HG02938 (cell line): ENCODE measurements at regions not wholly inside any gene's neighbourhood (a gene's known extent, or its start where the extent isn't known, plus 50 kb on each side); places are given as distances from the start of the nearest gene placed in this dataset.

Experiments
- ATAC-seq: cut with Tn5 transposase; IDR thresholded peaks from one replicate; pipeline ENCODE4 v1.9.1; 2021; ENCODE audit warnings: mild to moderate bottlenecking, moderate library complexity; ENCODE audit not compliant: unreplicated experiment

DNA sequence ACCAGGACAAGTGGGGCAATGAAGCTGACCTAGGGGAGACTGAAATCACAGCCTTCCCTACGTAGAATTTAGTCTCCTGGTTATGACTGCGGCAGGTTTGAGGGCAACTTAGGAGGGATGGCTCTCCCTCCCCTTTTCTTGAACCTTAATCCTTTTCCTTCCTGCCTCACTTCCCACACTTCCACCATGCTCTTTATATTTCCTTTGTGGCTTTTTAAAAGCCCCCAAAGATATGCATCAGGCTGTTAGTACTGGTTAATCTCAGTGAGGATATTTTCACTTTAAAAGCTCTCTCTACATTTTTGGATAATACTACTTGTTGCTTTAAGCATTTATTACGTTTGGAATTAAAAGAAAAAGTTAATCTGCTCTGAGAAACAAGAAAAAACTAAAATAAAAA, 339.2 kb downstream of the SOX2 start:
- ATAC-seq: no peak

- ATAC-seq: no peak
These were observed 340.6 kb downstream of the SOX2 start for GRCh38 chr3:182052332-182052731.

- no peak for ATAC-seq
These were observed 341.0 kb downstream of the SOX2 start for GRCh38 chr3:182052757-182053156.

DNA sequence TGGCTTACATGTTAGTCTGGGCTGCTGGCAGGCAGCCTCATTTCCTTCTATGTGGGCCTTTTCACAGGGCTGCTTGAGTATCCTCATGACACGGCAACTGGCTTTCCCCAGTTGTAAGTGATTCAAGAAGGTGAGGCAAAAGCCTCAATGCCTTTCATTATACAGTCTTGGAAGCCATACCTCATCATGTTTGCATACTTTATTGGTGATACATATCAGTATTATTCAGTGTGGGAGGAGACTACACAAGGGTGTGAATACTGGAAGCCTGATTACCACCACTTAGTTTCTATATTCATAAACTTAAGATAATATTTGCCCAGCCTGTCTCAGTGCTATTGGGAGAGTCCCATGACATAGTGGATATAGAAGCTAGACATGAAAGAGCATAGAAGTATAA, 346.8 kb downstream of the SOX2 start:
- no peak for ATAC-seq

DNA sequence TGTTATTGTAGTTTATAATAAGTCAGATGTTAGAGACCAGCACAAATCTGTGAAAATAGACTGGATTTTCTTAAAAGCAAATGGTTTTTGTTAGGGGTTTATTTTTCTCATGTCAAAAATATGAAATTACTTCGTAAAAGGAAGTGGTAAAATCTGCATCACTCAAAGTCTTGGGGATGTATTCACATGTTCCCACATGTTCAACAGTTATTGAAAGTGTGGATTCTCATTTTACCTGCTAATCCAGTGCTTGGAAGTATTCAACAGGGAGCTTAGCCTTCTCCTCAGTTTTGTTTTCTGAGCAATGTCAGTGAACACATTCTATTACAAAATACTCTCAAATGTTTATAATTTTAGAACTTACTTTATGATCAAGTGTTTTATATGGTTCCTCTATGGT, 352.0 kb downstream of the SOX2 start:
- ATAC-seq: no peak

DNA sequence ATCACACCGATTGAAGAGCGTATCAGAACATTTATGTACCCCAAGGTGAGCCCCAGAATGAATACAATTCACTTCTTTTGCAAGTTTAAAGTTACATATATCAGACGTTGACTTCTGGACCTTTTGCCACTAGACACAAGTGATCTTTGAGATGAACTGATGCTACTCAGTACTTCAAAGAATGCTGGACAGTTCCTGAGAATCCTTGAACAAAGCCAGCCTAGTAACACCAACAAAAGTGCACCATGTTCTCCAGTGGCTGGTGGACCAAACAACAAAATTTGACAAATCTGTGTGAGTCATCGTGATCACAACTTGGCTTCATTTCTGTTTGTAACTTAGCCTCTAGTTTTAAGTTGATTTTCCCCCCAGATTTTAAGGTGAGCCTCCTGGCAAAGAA, 355.7 kb downstream of the SOX2 start:
- no peak for ATAC-seq

DNA sequence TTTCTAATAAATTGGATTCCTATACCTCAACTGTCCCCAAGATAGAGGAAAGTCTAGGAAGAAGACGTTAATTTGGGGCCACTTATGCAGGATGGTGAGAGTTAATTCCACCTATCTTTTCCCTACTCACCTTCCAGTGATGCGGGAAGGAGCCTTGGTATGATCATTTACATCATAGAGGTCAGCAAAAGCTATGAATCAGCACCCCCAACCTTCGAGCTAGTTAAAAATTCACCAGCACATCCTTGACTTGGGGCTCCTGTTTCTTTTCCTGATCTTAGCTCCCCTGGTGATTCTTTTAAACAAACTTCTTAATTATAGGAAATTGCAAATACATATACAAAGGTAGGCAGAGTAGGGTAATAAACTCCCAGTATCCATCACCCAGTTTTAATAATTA, 366.6 kb downstream of the SOX2 start:
- no peak for ATAC-seq

DNA sequence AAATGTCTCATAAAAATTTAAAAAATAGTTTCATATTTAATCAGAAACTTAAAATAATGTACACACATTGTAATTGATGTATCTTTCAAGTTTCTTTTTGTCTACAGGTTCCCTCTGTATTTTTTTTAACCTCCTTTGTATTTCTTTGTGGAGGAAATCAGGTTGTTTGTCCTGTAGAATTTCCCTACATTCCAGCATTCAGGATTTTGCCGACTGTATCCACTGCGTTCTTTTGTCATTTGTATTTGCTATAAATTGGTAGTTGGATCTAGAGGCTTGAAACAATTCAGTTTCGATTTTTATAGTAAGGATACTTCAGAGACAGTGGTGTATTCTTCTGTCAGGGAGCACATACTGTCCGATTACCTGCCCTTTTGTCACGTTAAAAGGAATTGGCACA, 367.2 kb downstream of the SOX2 start:
- no peak for ATAC-seq

GRCh38 chr3:182081096-182081495, 369.4 kb downstream of the SOX2 start:
- no peak for ATAC-seq

GRCh38 chr3:182083112-182083511, 371.4 kb downstream of the SOX2 start:
- no peak for ATAC-seq

- ATAC-seq: no peak
These were observed 381.0 kb downstream of the SOX2 start for GRCh38 chr3:182092662-182093262.

DNA sequence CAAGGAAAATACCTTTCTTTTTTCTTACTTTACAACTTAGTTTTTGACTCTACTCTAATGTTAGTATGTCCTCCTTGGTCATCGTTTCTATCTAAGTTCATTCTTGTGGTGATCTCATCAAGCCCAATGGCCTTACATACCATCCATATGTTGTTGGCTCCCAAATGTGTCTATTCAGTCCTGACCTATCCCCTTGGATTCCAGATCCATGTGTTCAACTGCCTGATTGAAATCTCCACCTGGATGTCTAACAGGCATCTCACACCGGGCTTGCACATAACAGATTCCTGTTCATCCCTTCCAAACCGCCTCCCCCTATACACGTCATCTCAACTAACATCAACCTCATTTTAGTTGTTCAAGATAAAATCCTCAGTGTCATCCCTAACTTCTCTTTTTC, 382.6 kb downstream of the SOX2 start:
- no peak for ATAC-seq

- no peak for ATAC-seq
These were observed 393.2 kb downstream of the SOX2 start for GRCh38 chr3:182104881-182105280.

- ATAC-seq: no peak
These were observed 394.1 kb downstream of the SOX2 start for GRCh38 chr3:182105875-182106274.

- no peak for ATAC-seq
These were observed 396.6 kb downstream of the SOX2 start for GRCh38 chr3:182108371-182108770.

- ATAC-seq: no peak
These were observed 400.2 kb downstream of the SOX2 start for GRCh38 chr3:182111967-182112366.

DNA sequence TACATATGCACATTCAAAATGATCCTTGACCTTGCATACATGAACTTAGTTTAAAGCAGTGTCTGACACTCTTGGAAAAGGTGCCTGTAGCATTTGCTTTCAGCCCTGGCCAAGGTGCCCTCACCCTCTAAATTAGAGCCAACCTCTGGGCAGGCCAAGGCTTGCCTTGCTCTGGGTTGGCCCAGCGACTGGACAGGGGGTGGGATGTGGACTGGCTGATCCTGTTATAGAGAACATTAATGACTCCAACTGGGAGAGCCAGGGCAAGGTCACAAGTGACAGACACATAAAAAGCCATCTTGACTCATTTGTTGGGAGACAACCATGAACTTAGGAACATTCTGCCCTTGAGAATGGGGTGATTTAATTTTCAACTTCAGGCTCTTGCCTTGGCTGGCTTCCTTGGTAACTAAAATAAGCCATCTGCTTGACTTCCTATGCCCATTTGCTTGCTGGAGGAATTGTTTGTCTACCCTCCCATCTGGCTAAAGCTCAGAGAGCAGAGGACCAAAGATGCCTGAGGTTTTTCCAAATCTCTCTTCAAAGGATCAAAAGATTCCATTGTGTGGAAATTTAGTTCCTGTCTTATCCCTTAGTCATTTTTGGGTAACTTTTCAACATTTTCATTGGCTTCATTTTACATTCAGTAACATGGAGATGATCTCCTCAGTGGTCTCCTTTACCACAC, 403.7 kb downstream of the SOX2 start:
- no peak for ATAC-seq

GRCh38 chr3:182116386-182116785, 404.7 kb downstream of the SOX2 start:
- no peak for ATAC-seq

DNA sequence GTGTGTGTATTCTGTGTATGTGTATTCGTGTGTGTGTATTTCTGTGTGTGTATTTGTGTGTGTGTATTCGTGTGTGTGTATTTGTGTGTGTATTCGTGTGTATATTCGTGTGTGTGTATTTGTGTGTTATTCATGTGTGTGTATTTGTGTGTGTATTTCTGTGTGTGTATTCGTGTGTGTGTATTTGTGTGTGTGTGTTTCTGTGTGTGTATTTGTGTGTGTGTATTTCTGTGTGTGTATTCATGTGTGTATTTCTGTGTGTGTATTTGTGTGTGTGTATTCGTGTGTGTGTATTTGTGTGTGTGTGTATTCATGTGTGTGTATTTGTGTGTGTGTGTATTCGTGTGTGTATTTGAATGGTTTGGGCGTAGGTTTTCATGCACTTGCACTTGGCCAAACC, 405.4 kb downstream of the SOX2 start:
- no peak for ATAC-seq

DNA sequence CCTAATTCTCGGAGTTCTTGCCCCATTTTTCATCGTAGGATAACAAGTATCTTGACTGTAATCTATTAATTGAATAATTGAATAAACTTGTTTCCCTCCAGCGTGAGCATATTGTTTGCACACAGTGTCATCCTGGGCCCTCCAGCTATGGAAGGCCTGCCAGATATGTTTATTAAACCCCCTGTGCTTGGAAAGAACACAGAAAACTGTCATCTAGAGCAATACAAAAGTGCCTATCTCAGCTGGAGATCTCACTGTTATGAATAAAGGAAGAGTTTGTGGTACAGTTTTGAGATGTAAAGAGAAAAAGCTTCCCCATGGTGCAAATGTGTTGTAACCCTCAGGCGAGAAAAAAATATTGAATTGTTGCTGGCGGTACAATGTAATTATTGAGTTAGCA, 405.9 kb downstream of the SOX2 start:
- ATAC-seq: no peak

- no peak for ATAC-seq
These were observed 406.3 kb downstream of the SOX2 start for GRCh38 chr3:182118066-182118465.

GRCh38 chr3:182121401-182121800, 409.7 kb downstream of the SOX2 start:
- ATAC-seq: no peak

DNA sequence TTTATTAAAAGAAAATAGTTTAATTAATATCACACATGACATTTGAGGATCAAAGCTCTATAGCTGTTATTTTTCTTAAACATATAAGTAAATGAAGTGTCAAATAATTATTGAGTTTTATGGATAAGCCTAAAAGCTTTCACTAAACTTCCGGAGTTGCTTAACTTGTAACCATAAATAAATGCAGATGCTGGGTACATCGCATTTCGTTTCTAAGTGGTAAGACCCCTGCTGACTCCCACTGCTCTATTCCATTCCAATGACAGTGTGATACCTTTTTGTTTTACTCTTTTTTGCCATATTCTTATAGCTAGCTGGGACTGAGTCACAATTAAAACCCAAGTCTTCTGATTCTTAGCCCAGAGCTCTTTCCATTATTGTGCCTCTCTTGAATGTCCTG, 411.1 kb downstream of the SOX2 start:
- no peak for ATAC-seq
